ENCODE measurements at regions not wholly inside any gene's neighbourhood (a gene's known extent, or its start where the extent isn't known, plus 50 kb on each side); places are given as distances from the start of the nearest gene placed in this dataset.
"Not testable (repeated sequence)": the region's sequence is repeated elsewhere in the genome, so short reads cannot be mapped to it uniquely, and the experiment has no call there.

GRCh38 chr2:78754930-78755329, 270.6 kb upstream of the REG3G start:
- no peak for DNase-seq

GRCh38 chr2:78757191-78757590, 268.3 kb upstream of the REG3G start:
- DNase-seq: no peak

- no peak for DNase-seq
Observed at GRCh38 chr2:78757640-78758039, 267.9 kb upstream of the REG3G start.

- DNase-seq: not testable (repeated sequence)
Observed at GRCh38 chr2:78758765-78759164, 266.7 kb upstream of the REG3G start.

- peak; percentile 7 to 16 for DNase-seq
Observed at GRCh38 chr2:78766459-78766858, 259.0 kb upstream of the REG3G start.

- DNase-seq: no peak
Observed at GRCh38 chr2:78768016-78768415, 257.5 kb upstream of the REG3G start.

- no peak for DNase-seq
Observed at GRCh38 chr2:78775291-78775690, 250.2 kb upstream of the REG3G start.

- DNase-seq: no peak
Observed at GRCh38 chr2:78778756-78779510, 246.6 kb upstream of the REG3G start.

GRCh38 chr2:78779761-78780160, 245.7 kb upstream of the REG3G start:
- DNase-seq: no peak

- DNase-seq: no peak
Observed at GRCh38 chr2:78780256-78780655, 245.2 kb upstream of the REG3G start.

GRCh38 chr2:78780864-78781583, 244.5 kb upstream of the REG3G start:
- DNase-seq: no peak

GRCh38 chr2:78782196-78782595, 243.3 kb upstream of the REG3G start:
- DNase-seq: no peak

GRCh38 chr2:78811955-78812610, 213.4 kb upstream of the REG3G start:
- no peak for DNase-seq

GRCh38 chr2:78814331-78814986, 211.0 kb upstream of the REG3G start:
- DNase-seq: no peak

GRCh38 chr2:78817430-78817829, 208.1 kb upstream of the REG3G start:
- DNase-seq: no peak

GRCh38 chr2:78832481-78832880, 193.0 kb upstream of the REG3G start:
- DNase-seq: no peak

GRCh38 chr2:78839259-78839658, 186.2 kb upstream of the REG3G start:
- no peak for DNase-seq

GRCh38 chr2:78840311-78840710, 185.2 kb upstream of the REG3G start:
- not testable (repeated sequence) for DNase-seq

- no peak for DNase-seq
Observed at GRCh38 chr2:78845664-78846185, 179.8 kb upstream of the REG3G start.

- no peak for DNase-seq
Observed at GRCh38 chr2:78861546-78861945, 164.0 kb upstream of the REG3G start.

- no peak for DNase-seq
Observed at GRCh38 chr2:78864205-78864604, 161.3 kb upstream of the REG3G start.

- DNase-seq: no peak
Observed at GRCh38 chr2:78865667-78866066, 159.8 kb upstream of the REG3G start.

- no peak for DNase-seq
Observed at GRCh38 chr2:78870343-78870967, 155.0 kb upstream of the REG3G start.
